Transverse colon (tissue), 3 donors: ENCODE measurements at regions not wholly inside any gene's neighbourhood (a gene's known extent, or its start where the extent isn't known, plus 50 kb on each side); places are given as distances from the start of the nearest gene placed in this dataset.

Experiments
- CTCF ChIP-seq, 5 experiments: fragments of 200-600 bp in 3 of 5; fragments of 450-650 bp in 2 of 5; sonication (generic) in 3 of 5; IDR thresholded peaks; 1 replicate in 2 of 5; 2 replicates in 3 of 5; pipeline ENCODE4 v1.5.1; 2016 to 2017; ENCODE audit warnings: antibody characterized with exemption in 5 of 5, inconsistent platforms in 3 of 5, mild to moderate bottlenecking in 2 of 5, moderate library complexity in 1 of 5
- POLR2A ChIP-seq: fragments of 450-650 bp; IDR thresholded peaks from one replicate; pipeline ENCODE4 v1.6.1; 2016; ENCODE audit warnings: antibody characterized with exemption, mild to moderate bottlenecking, moderate library complexity

- no peak for TF ChIP-seq POLR2A
- no peak for TF ChIP-seq CTCF (IDR thresholded peaks at IDR 0.05)
Observed at GRCh38 chr3:102304550-102304949, 130.3 kb upstream of the ZPLD1 start.
